CD8-positive, alpha-beta memory T cell (primary cell): ENCODE measurements at regions not wholly inside any gene's neighbourhood (a gene's known extent, or its start where the extent isn't known, plus 50 kb on each side); places are given as distances from the start of the nearest gene placed in this dataset.

ENCODE experiments used
- CTCF ChIA-PET: fragments of 350-600 bp; sonication (Branson Sonifier 250); formaldehyde crosslinking; loops from one replicate; lab custom pipeline; 2021; ENCODE audit warnings: antibody characterized with exemption; lab: Charles Lee
- POLR2A ChIA-PET: fragments of 350-600 bp; sonication (Branson Sonifier 250); formaldehyde crosslinking; loops from one replicate; lab custom pipeline; 2021; ENCODE audit warnings: antibody characterized with exemption; lab: Charles Lee
- DNase-seq, 5 donors: peaks; one replicate each; pipeline versions ENCODE4 v3.0.0 to v3.0.0-alpha.2; 2020 to 2022; ENCODE audit warnings: mixed read lengths in 1 of 5
- H3K27ac ChIP-seq: one replicate; pipeline ENCODE4 v1.7.0; 2013; ENCODE audit warnings: low read depth, mild to moderate bottlenecking, low read length, moderate library complexity
- H3K27me3 ChIP-seq: 2 replicates; pipeline ENCODE4 v1.7.0; 2013; ENCODE audit warnings: low read length, mild to moderate bottlenecking; ENCODE audit not compliant: insufficient read depth, poor library complexity, severe bottlenecking
- H3K36me3 ChIP-seq: 2 replicates; pipeline ENCODE4 v1.7.0; 2013; ENCODE audit warnings: mild to moderate bottlenecking, low read length, moderate library complexity; ENCODE audit not compliant: insufficient read depth
- H3K4me1 ChIP-seq: 2 replicates; pipeline ENCODE4 v1.7.0; 2013; ENCODE audit warnings: mild to moderate bottlenecking, low read length, moderate library complexity; ENCODE audit not compliant: insufficient read depth
- H3K4me3 ChIP-seq: 2 replicates; pipeline ENCODE4 v1.7.0; 2013; ENCODE audit warnings: mild to moderate bottlenecking, low read length
- H3K9me3 ChIP-seq: 2 replicates; pipeline ENCODE4 v1.7.0; 2013; ENCODE audit warnings: mild to moderate bottlenecking, low read length
- H3K27ac Mint-ChIP-seq, 8 donors: one replicate each; pipeline ENCODE4 v1.8.0; 2020 to 2021; ENCODE audit warnings: mixed read lengths in 8 of 8, mild to moderate bottlenecking in 6 of 8, inconsistent platforms in 3 of 8, moderate library complexity in 3 of 8
- H3K27me3 Mint-ChIP-seq, 2 donors: one replicate each; pipeline ENCODE4 v1.8.0; 2020 to 2021; ENCODE audit warnings: mixed read lengths in 2 of 2, mild to moderate bottlenecking in 1 of 2, moderate library complexity in 1 of 2
- H3K36me3 Mint-ChIP-seq, 3 donors: one replicate each; pipeline ENCODE4 v1.8.0; 2020 to 2021; ENCODE audit warnings: mixed read lengths in 3 of 3, inconsistent platforms in 1 of 3, mild to moderate bottlenecking in 1 of 3
- H3K4me1 Mint-ChIP-seq, 3 donors: one replicate each; pipeline ENCODE4 v1.8.0; 2020 to 2021; ENCODE audit warnings: mixed read lengths in 3 of 3, inconsistent platforms in 1 of 3, mild to moderate bottlenecking in 1 of 3
- H3K4me3 Mint-ChIP-seq, 7 donors: one replicate each; pipeline ENCODE4 v1.8.0; 2020 to 2021; ENCODE audit warnings: mixed read lengths in 7 of 7, mild to moderate bottlenecking in 6 of 7, moderate library complexity in 4 of 7, inconsistent platforms in 2 of 7
- H3K9me3 Mint-ChIP-seq, 5 donors: one replicate each; pipeline ENCODE4 v1.8.0; 2020 to 2022; ENCODE audit warnings: mixed read lengths in 5 of 5, mild to moderate bottlenecking in 3 of 5, moderate library complexity in 2 of 5, inconsistent platforms in 1 of 5

DNA sequence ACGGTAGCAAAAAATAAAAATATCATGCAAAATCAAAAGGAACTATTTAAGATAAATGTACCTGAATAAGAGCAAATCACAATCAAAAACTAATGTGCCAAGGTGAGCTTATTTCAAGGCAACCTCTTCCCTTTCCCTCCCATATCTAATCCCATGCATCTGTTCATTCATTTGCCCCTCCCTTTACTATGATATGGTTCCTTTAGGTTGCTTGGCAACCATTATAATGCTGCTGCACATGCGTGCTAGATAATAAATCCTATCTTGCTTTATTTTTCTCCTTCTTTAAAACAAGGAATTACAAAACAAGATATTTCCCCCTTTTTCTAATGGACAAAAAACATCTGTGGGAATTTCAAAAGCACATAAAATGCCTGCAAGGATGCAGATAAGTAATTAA, 318.2 kb upstream of the POU3F2 start:
- ChIA-PET POLR2A (no interaction called here), CTCF (no interaction called here)
- Histone ChIP-seq H3K9me3 (no peaks in the 10 kb centered on the region), H3K4me1 (no peaks in the 10 kb centered on the region), H3K27me3 (no peaks in the 10 kb centered on the region), H3K36me3 (no peaks in the 10 kb centered on the region), H3K4me3 (no peak overlapping the region), H3K27ac (no peak overlapping the region)
- no peak overlapping the region for H3K27ac Mint-ChIP-seq
- no peak overlapping the region for H3K4me3 Mint-ChIP-seq
- H3K9me3 Mint-ChIP-seq = peaks cover 0 to 4% (median 0%) of the 10 kb centered on the region in 5 donors
- no peaks in the 10 kb centered on the region for H3K36me3 Mint-ChIP-seq
- H3K27me3 Mint-ChIP-seq = no peaks in the 10 kb centered on the region
- DNase-seq = no peak
- H3K4me1 Mint-ChIP-seq = no peaks in the 10 kb centered on the region

DNA sequence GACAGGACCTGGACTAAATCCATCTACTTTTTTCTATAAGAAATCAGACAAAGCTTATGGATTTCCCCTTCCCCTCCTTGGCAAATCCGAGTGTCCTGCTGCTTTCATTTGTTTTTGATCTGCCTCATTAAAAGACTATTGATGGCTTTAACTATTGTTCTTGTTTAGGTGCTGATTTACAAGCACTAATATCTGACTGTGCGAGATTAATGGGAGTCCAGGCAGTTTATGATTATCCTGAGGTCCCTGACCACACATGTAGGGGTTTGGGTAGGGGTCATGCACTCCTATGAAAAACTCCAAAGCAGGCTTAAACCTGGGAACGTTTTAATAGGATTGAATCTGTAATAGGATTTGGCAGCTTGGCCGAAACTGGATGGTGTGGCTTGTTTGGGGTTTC, 317.5 kb upstream of the POU3F2 start:
- no peaks in the 10 kb centered on the region for H3K4me1 ChIP-seq
- no peak overlapping the region for H3K27ac Mint-ChIP-seq
- no peaks in the 10 kb centered on the region for H3K36me3 ChIP-seq
- no peaks in the 10 kb centered on the region for H3K27me3 ChIP-seq
- H3K27me3 Mint-ChIP-seq = no peaks in the 10 kb centered on the region
- ChIA-PET POLR2A (no interaction called here), CTCF (interaction anchor here (1.3 kb wide), 1 partner anchor 12 kb away, joined by 3 read pairs; no protein-coding TSS in a partner anchor)
- no peaks in the 10 kb centered on the region for H3K9me3 ChIP-seq
- H3K36me3 Mint-ChIP-seq = no peaks in the 10 kb centered on the region
- H3K4me1 Mint-ChIP-seq = no peaks in the 10 kb centered on the region
- H3K4me3 Mint-ChIP-seq = no peak overlapping the region
- no peak for DNase-seq
- H3K4me3 ChIP-seq = no peak overlapping the region
- H3K27ac ChIP-seq = no peak overlapping the region
- peaks cover 0 to 5% (median 0%) of the 10 kb centered on the region in 5 donors for H3K9me3 Mint-ChIP-seq

DNA sequence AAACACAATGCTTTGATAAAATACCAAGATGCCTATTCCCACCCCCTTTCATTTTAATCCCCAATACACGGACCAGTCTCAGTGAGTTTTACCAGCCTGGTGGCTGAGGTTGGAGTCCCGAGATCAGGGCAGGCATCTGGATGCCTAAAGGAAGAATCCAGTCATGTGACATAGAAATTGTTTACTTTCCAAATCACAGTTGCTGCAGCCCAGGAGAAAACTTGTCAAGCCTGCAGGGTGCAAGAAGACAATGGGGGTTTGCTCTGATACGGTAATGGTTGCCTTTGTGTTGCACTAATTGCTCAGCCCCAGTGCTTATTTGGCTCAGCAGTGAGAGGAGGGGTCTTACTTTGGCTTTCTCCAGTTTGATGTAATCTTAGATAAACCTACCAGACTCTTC, 308.5 kb upstream of the POU3F2 start:
- ChIA-PET POLR2A (no interaction called here), CTCF (no interaction called here)
- H3K27ac ChIP-seq = no peak overlapping the region
- H3K36me3 Mint-ChIP-seq = no peaks in the 10 kb centered on the region
- H3K27ac Mint-ChIP-seq = no peak overlapping the region
- H3K36me3 ChIP-seq = no peaks in the 10 kb centered on the region
- peaks cover 0 to 5% (median 1%) of the 10 kb centered on the region in 5 donors for H3K9me3 Mint-ChIP-seq
- H3K4me1 Mint-ChIP-seq = no peaks in the 10 kb centered on the region
- H3K4me3 ChIP-seq = no peak overlapping the region
- no peaks in the 10 kb centered on the region for H3K9me3 ChIP-seq
- no peak for DNase-seq
- no peak overlapping the region for H3K4me3 Mint-ChIP-seq
- H3K27me3 Mint-ChIP-seq = peaks cover 0 to 2% of the 10 kb centered on the region in 2 donors
- no peaks in the 10 kb centered on the region for H3K4me1 ChIP-seq
- no peaks in the 10 kb centered on the region for H3K27me3 ChIP-seq

GRCh38 chr6:98526465-98526864, 307.9 kb upstream of the POU3F2 start:
- Histone ChIP-seq H3K9me3 (no peaks in the 10 kb centered on the region), H3K27me3 (no peaks in the 10 kb centered on the region), H3K4me3 (no peak overlapping the region), H3K36me3 (no peaks in the 10 kb centered on the region), H3K4me1 (no peaks in the 10 kb centered on the region), H3K27ac (no peak overlapping the region)
- no peaks in the 10 kb centered on the region for H3K4me1 Mint-ChIP-seq
- peaks cover 0 to 5% (median 0%) of the 10 kb centered on the region in 5 donors for H3K9me3 Mint-ChIP-seq
- no peak for DNase-seq
- no peaks in the 10 kb centered on the region for H3K36me3 Mint-ChIP-seq
- H3K4me3 Mint-ChIP-seq = no peak overlapping the region
- no peak overlapping the region for H3K27ac Mint-ChIP-seq
- CTCF ChIA-PET = no interaction called here
- H3K27me3 Mint-ChIP-seq = peaks cover 0 to 2% of the 10 kb centered on the region in 2 donors
- POLR2A ChIA-PET = no interaction called here

DNA sequence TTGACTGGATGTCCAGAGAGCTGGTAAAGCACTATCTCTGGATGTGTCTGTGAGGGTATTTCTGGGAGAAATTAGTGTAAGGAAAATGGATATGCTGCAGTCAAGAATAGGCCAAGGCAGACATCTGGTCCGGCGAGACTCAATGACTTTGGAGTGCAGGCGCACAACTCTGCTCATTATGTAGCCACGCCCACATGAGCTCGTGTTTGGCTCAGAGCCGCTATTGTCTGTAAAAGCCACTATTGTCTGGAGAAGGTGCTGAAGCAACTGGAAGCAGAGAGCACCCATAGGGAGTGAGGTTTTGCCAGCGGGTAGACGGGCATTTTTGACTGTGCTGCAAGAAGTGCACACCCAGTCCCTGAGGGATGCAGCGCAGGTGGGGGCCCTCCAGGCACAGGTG, 305.0 kb upstream of the POU3F2 start:
- Histone ChIP-seq H3K27me3 (no peaks in the 10 kb centered on the region), H3K4me1 (no peaks in the 10 kb centered on the region), H3K4me3 (no peak overlapping the region), H3K36me3 (no peaks in the 10 kb centered on the region), H3K9me3 (no peaks in the 10 kb centered on the region), H3K27ac (no peak overlapping the region)
- H3K36me3 Mint-ChIP-seq = no peaks in the 10 kb centered on the region
- no peak overlapping the region for H3K27ac Mint-ChIP-seq
- no peak for DNase-seq
- H3K4me3 Mint-ChIP-seq = no peak overlapping the region
- H3K27me3 Mint-ChIP-seq = peaks cover 0 to 2% of the 10 kb centered on the region in 2 donors
- CTCF ChIA-PET = interaction anchor here (0.9 kb wide), 1 partner anchor 12 kb away, joined by 3 read pairs; no protein-coding TSS in a partner anchor
- H3K9me3 Mint-ChIP-seq = peaks cover 0 to 7% (median 0%) of the 10 kb centered on the region in 5 donors
- no peaks in the 10 kb centered on the region for H3K4me1 Mint-ChIP-seq
- POLR2A ChIA-PET = no interaction called here

DNA sequence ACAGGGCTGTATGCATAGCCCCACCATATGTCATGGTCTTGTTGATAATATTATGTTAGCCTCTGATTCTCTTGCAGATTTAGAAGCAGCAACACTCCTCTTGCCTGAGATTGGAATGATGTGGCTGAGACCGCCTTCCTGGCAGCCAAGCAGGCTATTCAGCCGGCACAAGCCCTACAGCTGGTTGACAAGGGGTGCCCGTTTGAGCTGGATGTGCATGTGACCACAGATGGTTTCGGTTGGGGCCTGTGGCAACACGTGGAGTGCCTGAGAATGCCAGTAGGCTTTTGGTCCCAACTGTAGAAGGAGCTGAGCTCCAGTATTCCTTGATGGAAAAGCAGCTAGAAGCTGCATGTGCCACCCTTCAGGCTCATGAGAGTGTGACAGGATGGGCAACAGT, 303.6 kb upstream of the POU3F2 start:
- Histone ChIP-seq H3K27me3 (no peaks in the 10 kb centered on the region), H3K4me1 (no peaks in the 10 kb centered on the region), H3K36me3 (no peaks in the 10 kb centered on the region), H3K4me3 (no peak overlapping the region), H3K9me3 (no peaks in the 10 kb centered on the region), H3K27ac (no peak overlapping the region)
- ChIA-PET CTCF (no interaction called here), POLR2A (no interaction called here)
- no peak for DNase-seq
- Mint-ChIP-seq H3K4me3 (no peak overlapping the region), H3K27ac (no peak overlapping the region), H3K27me3 (peaks cover 0 to 2% of the 10 kb centered on the region in 2 donors), H3K36me3 (no peaks in the 10 kb centered on the region), H3K4me1 (no peaks in the 10 kb centered on the region), H3K9me3 (peaks cover 0 to 7% (median 0%) of the 10 kb centered on the region in 5 donors)

DNA sequence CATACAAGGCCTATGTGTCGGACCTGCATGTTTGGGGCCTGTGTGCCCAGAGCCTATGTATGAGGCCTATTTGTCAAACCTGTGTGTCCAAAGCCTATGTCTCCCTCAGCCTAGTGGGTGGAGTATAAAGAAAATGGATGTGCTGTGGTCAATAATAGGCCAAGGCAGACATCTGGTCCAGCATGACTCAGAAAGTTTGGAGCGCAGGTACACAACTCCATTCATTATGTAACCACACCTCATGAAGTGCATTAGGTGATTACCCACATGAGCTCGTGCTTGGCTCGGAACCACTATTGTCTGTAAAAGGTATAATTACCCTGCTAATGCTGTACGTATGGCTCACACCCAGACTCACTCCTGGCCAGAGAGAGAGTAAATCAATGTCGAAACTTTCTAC, 302.4 kb upstream of the POU3F2 start:
- H3K4me1 Mint-ChIP-seq = no peaks in the 10 kb centered on the region
- peaks cover 0 to 2% of the 10 kb centered on the region in 2 donors for H3K27me3 Mint-ChIP-seq
- DNase-seq = no peak
- no peak overlapping the region for H3K4me3 Mint-ChIP-seq
- H3K4me3 ChIP-seq = no peak overlapping the region
- H3K9me3 ChIP-seq = no peaks in the 10 kb centered on the region
- H3K27ac Mint-ChIP-seq = no peak overlapping the region
- H3K36me3 Mint-ChIP-seq = no peaks in the 10 kb centered on the region
- POLR2A ChIA-PET = no interaction called here
- CTCF ChIA-PET = no interaction called here
- H3K36me3 ChIP-seq = no peaks in the 10 kb centered on the region
- H3K27ac ChIP-seq = no peak overlapping the region
- H3K9me3 Mint-ChIP-seq = peaks cover 0 to 7% (median 0%) of the 10 kb centered on the region in 5 donors
- H3K27me3 ChIP-seq = no peaks in the 10 kb centered on the region
- no peaks in the 10 kb centered on the region for H3K4me1 ChIP-seq

DNA sequence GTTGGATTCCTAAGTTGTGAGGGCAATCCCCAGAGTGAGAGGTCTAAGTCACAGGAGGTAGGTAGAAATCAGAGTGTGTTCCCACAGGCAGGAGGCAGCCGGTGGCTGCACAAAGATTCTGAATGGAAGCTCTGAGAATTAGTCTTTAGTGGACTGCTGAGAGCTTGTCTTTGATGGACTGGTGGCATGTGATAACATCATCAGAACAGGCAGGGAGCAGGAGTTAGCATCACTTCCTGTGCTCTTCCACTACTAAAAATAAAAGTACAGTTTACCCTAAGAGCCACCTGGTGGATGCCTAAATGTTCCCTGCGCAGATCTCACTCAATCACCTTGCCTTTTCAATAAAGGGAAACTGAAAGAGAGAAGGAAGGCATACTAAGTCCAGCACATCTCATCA, 294.6 kb upstream of the POU3F2 start:
- CTCF ChIA-PET = no interaction called here
- Mint-ChIP-seq H3K4me1 (no peaks in the 10 kb centered on the region), H3K36me3 (no peaks in the 10 kb centered on the region), H3K4me3 (no peak overlapping the region), H3K9me3 (peaks cover 0 to 5% (median 0%) of the 10 kb centered on the region in 5 donors), H3K27ac (no peak overlapping the region), H3K27me3 (no peaks in the 10 kb centered on the region)
- H3K4me3 ChIP-seq = no peak overlapping the region
- no peak overlapping the region for H3K27ac ChIP-seq
- POLR2A ChIA-PET = no interaction called here
- no peaks in the 10 kb centered on the region for H3K4me1 ChIP-seq
- no peaks in the 10 kb centered on the region for H3K36me3 ChIP-seq
- no peaks in the 10 kb centered on the region for H3K9me3 ChIP-seq
- DNase-seq = no peak
- H3K27me3 ChIP-seq = no peaks in the 10 kb centered on the region

DNA sequence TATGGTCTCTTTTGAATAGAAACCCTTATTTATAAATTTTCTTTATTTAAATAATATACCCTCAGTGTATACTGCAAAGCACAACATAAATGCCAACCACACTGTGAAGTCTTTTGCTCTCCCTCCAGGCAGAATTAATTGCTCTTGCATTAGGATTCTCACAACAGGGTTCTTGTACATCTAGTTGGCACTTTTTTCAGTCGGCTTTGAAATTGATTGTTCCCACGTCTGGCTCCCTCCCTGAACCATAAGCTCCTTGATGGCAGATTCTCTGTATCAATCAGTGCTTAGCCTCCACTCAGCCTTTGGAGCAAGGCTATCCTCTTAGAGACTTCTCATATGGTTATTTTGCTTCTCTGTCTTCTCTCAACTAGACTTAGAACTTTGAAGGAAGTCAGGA, 288.0 kb upstream of the POU3F2 start:
- no peak for DNase-seq
- H3K9me3 ChIP-seq = no peaks in the 10 kb centered on the region
- no peak overlapping the region for H3K27ac Mint-ChIP-seq
- no peaks in the 10 kb centered on the region for H3K36me3 Mint-ChIP-seq
- H3K27me3 ChIP-seq = no peaks in the 10 kb centered on the region
- POLR2A ChIA-PET = no interaction called here
- H3K9me3 Mint-ChIP-seq = peaks cover 0 to 2% (median 0%) of the 10 kb centered on the region in 5 donors
- no peaks in the 10 kb centered on the region for H3K4me1 ChIP-seq
- no peaks in the 10 kb centered on the region for H3K27me3 Mint-ChIP-seq
- no peak overlapping the region for H3K27ac ChIP-seq
- CTCF ChIA-PET = no interaction called here
- H3K4me3 Mint-ChIP-seq = no peak overlapping the region
- H3K4me1 Mint-ChIP-seq = no peaks in the 10 kb centered on the region
- H3K4me3 ChIP-seq = no peak overlapping the region
- no peaks in the 10 kb centered on the region for H3K36me3 ChIP-seq
